GM19397 (cell line): ENCODE measurements at regions not wholly inside any gene's neighbourhood (a gene's known extent, or its start where the extent isn't known, plus 50 kb on each side); places are given as distances from the start of the nearest gene placed in this dataset.

ENCODE experiments used
- ATAC-seq: cut with Tn5 transposase; IDR thresholded peaks from one replicate; pipeline ENCODE4 v1.9.1; 2021; ENCODE audit warnings: mild to moderate bottlenecking, moderate library complexity; ENCODE audit not compliant: unreplicated experiment

DNA sequence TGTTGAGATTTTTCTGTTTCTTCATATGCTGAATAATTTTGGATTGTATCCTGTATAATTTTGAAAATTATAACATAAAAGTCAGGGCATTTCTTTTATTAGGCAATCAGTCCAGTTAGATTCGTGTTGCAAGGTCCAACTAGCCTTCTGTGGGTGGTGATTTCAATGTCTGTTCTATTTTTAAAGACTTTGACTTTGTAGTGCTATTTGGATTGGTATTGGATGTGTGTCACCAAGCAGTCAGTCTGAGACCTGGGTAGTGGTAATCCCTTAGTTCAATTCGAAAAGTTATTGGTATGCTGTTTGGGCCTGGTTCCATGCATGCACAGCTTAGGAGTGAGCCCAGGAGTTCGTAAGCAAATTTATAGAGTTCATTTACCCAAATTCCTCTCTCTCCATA, 82.2 kb downstream of the EPDR1 start:
- ATAC-seq = no peak

GRCh38 chr7:38006559-38006958, 86.1 kb downstream of the EPDR1 start:
- ATAC-seq = no peak

DNA sequence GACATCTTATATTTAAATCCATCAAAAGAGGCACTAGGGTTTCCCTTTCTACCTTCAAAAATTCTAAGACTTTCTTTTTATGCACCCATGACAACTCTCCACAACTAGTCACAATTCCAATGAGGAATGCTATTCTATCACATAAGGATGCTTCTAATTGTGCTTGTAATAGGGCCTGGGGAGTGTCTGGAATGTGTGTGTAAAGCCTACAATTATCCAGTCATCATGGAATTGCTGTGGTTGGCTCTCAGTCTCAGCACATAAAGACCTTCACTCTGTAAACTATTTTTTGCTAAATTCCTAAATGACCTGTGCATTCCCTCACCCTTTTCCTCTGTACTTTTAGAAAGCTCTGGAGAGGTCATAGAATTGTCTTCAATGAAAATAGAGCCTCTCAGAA, 86.7 kb downstream of the EPDR1 start:
- no peak for ATAC-seq

DNA sequence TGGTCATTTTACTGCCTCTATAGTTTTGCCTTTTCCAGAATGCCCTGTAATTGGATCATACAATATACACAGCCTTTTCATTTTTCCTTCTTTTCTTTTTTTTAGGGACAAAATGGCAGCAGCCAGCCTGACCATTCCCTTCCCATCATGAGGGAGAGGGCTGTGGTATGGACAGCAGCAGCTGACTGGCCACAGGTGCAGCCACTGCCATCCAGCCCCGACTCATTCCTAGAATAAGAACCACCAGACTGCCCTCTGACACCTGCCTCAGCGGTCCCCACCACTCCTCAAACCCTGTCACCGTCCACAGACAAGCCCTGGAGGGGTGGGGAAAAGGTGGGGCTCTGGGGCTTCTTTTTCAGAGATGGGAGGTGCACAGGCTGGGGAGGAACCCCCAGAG, 92.8 kb downstream of the EPDR1 start:
- no peak for ATAC-seq

GRCh38 chr7:38016567-38016966, 96.1 kb downstream of the EPDR1 start:
- no peak for ATAC-seq

DNA sequence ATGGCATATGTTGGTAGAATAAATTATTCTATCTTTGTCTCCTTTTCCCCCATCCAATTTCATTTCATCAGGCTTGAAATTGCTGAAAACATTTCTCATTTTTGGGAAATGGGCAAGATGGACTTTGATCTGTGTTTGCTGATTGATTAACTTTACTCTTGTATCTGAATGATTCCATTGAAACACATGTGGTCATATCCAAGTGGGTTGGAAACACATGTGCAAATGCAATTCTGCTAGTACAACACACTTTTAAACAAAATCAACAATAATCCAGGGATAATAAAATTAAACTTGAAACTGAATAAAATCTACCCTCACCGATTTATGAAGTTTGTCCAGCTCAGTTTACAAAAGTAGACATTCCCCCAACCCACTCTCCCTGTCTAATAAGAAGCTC, 96.9 kb downstream of the EPDR1 start:
- no peak for ATAC-seq

GRCh38 chr7:38020121-38020785, 99.8 kb downstream of the EPDR1 start:
- ATAC-seq = no peak

GRCh38 chr7:38021892-38022291, 101.5 kb downstream of the EPDR1 start:
- no peak for ATAC-seq

DNA sequence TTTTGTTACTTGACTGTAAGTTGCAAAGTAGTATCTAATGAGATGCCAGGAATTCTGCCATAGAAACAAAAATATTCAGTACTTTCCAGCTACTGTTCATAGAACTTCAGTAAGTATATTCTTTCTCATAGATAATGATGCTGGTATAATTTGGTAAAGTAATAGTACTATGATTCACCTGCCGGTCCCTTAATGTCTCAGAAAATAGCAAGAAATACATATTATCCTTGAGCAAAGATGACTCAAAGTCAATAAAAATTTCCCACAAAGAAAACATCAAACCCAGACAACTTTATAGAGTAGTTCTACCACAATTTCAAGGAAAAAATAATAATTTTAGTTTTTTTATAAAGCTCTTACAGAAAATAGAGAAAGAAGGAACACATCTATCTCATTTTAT, 105.4 kb downstream of the EPDR1 start:
- ATAC-seq = no peak

DNA sequence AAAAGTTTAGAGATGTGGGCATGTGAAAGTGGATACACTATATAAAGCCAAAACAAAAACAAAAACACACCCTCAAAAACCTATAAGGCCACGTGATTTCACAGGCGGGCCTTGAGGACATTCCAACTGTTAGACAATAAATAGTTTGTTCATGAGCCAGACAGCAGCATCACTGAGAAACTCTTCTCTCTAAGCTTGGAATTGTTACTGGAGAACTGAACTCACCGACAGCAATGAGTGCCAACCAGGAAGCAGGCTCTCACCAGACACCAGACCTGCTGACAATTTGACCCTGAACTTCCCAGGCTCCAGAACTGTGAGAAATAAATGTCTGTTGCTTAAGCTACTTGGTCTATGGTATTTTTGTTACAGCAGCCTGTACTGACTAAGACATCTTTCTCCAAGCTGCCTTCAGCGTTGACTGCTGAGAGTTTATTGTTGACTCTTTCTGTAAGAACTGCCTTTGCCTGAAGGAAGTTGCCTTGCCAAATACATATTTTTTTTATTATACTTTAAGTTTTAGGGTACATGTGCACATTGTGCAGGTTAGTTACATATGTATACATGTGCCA, 107.5 kb downstream of the EPDR1 start:
- no peak for ATAC-seq

DNA sequence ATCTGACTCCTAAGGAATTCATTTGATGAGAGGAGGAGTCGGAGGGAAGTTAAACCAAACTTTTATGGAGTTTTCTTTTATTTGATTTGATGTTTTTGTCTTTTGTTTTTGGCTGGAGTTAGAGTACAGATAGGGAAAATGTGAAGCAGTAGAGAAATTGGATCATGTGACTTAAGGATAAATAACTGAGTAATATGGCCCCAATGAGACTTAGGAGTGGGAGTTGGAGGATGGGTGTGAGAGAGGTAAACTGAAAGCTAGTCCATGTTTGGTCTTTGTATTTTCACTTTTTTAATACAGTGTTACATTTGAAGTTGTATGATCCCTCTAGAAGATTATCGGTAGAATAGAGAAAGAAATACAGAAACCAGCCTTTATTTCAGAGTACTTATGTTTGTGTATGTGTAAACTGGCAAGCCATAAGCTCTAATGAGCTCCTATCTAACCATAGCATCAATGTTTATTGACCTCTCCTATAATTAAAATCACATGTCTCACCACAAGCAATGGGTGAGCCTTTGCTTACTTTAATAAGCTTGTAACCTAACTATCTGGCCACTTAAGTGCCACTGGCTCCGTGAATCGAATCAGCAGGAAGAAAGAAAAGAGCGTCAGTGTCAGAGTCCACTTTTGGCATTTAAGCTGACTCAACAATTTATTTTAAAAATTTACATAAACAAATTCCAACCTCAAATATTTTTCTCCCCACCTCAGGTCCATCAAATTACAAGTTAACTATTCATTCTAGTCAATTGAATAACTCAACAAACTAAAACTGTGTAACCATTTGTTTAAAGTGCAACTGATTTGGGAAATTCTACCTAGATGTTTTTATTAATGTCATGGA, 113.8 kb downstream of the EPDR1 start:
- no peak for ATAC-seq

GRCh38 chr7:38040831-38041230, 120.4 kb downstream of the EPDR1 start:
- no peak for ATAC-seq

DNA sequence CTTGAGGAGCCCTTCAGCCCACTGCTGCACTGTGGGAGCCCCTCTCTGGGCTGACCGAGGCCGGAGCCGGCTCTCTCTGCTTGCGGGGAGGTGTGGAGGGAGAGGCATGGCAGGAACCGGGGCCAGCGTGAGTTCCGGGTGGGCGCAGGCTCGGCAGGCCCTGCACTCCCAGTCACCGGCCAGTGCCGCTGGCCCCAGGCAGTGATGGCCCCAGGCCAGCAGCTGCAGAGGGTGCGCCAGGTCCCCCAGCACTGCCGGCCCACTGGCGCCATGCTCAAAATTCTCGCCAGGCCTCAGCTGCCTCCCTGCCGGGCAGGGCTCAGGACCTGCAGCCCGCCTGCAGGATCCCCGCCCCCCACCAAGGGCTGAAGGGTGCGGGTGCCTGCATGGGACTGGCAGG, 128.4 kb upstream of the STARD3NL start:
- no peak for ATAC-seq

DNA sequence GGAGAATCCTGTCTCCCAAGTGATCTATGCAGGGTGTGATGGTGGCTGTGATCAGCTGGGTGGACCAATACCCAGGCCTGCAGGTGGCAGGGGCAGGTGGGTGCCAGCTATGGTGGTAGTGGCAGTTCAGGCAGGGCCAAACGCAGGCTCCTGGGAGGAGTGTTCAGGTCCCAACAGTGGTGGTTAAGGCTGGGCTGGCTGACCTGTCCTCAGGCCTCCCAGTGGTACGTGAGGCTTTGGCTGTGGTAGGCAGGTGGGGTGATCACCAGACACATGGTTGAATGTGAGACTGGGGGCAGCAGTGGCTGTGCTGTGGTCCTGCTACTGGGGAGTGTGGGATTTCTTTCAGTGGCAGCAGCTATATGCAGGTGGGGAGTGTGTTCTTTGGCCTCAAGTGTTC, 126.7 kb upstream of the STARD3NL start:
- no peak for ATAC-seq

DNA sequence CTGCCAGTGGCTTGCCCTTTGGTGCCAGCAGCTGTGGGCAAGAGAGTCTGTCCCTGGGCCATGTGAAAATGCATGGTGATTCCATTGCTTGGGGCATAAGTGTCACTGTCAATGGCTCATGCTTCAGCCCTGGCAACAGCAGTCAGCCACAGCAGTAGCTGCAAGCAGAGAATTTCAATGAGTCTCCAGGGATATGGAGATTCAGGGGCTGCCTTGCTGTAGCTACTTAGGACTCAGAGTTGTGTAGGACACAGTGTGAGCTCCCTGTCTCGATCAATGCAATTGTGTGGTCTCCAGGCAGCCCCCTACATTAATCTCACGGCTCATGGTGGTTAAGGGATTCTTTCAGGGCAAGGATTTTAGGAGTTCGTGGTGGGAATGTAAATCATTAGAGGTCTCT, 126.3 kb upstream of the STARD3NL start:
- no peak for ATAC-seq

GRCh38 chr7:38052786-38053185, 125.3 kb upstream of the STARD3NL start:
- ATAC-seq = no peak

DNA sequence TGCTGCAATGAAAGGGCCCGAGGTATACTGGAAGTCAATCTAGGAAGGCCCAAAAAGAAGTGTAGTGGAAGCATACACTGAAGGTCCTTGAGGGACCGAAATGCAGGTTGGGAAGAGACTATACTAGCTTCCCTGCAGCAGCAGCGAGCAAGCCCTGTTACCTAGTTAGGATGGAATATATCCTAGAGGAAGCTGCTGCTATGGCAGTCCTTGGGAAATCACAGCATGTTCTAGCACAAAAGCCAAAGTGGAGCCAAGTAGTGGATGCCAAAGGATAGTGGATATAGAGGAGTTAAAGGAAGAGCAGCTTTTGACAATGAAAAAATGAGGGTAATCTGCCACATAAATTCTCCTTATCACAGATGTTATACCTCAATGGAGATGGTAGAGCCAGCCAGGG, 123.8 kb upstream of the STARD3NL start:
- no peak for ATAC-seq

DNA sequence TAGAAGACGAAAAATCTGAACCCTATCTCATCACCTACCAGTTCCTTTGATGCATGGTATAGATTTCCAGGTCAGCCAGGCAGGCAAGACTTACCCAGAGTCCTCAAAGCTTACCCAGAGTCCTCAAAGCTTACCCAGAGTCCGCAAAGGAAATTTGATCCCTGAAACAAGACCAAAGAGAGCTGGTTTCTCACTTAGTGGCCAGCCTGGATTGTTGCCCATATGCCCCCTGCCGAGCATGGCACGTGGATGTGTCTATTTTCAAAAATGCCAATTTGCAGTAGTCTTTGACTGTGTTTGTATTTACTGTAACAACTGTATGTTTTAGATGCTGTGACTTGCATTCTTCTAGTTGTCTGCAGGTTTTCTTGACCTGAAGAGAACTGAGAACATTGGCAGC, 120.2 kb upstream of the STARD3NL start:
- ATAC-seq = no peak

- ATAC-seq = no peak
Observed at GRCh38 chr7:38060116-38060515, 117.9 kb upstream of the STARD3NL start.

DNA sequence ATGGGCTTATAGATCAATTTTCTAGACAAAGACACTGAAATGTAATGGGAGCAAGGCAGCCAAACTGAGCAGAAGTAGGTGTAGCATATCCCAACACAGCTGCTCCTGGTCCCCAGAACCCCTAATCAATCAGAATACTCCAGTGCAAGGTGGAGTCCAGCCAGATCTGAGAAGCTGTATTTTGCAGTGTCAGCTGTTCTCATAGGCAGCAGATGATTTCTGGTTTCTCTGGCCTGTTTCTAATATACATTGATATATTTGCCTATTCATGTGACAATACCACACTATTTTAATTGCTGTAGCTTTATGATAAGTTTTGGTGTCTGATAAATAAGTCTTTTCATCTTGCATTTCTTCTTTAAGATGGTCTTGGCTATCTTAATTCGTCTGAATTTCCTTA, 117.4 kb upstream of the STARD3NL start:
- ATAC-seq = no peak

- no peak for ATAC-seq
Observed at GRCh38 chr7:38066391-38066790, 111.7 kb upstream of the STARD3NL start.

DNA sequence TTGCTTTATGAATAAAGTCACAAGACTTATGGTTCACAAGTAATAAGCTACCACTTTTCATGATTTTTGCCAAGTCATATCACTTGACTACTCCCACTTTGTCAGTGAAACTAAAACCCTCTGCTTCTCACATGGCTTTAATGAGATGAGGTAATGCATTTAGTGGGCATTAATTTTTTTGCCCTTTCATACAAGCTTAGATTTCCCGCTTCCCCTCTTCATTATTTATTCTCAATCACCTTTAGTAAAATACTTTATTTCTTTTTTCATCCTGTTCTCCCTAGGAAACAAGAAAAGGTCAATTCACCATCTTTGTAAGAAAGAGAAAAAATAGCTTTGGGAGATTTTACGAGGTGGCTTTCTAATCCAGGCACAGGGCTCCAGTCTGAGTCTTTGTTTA, 109.6 kb upstream of the STARD3NL start:
- ATAC-seq = no peak
